CD4-positive, alpha-beta T cell treated with Interleukin-6 at 100 ng/mL for 8 hours (primary cell): ENCODE measurements at regions not wholly inside any gene's neighbourhood (a gene's known extent, or its start where the extent isn't known, plus 50 kb on each side); places are given as distances from the start of the nearest gene placed in this dataset.
"Not testable (repeated sequence)": the region's sequence is repeated elsewhere in the genome, so short reads cannot be mapped to it uniquely, and the experiment has no call there.

Source experiments
- DNase-seq: peaks from one replicate; pipeline ENCODE4 v3.0.0-alpha.2; 2020; ENCODE audit warnings: mixed read lengths, low spot score

- not testable (repeated sequence) for DNase-seq
These were observed 120.7 kb upstream of the NIPA1 start for GRCh38 chr15:22665711-22666110.

GRCh38 chr15:22684786-22685185 lies 101.7 kb upstream of the NIPA1 start:
- not testable (repeated sequence) for DNase-seq

GRCh38 chr15:22699881-22700280 lies 86.6 kb upstream of the NIPA1 start:
- not testable (repeated sequence) for DNase-seq

GRCh38 chr15:22710831-22711341 lies 75.6 kb upstream of the NIPA1 start:
- DNase-seq: not testable (repeated sequence)

GRCh38 chr15:22713933-22714332 lies 72.5 kb upstream of the NIPA1 start:
- not testable (repeated sequence) for DNase-seq

GRCh38 chr15:22714358-22715132 lies 71.9 kb upstream of the NIPA1 start:
- not testable (repeated sequence) for DNase-seq

GRCh38 chr15:22715133-22715845 lies 71.2 kb upstream of the NIPA1 start:
- DNase-seq: not testable (repeated sequence)

GRCh38 chr15:22719980-22720379 lies 66.5 kb upstream of the NIPA1 start:
- DNase-seq: not testable (repeated sequence)

GRCh38 chr15:22726104-22726503 lies 60.3 kb upstream of the NIPA1 start:
- not testable (repeated sequence) for DNase-seq

GRCh38 chr15:22735067-22735466 lies 51.4 kb upstream of the NIPA1 start:
- DNase-seq: not testable (repeated sequence)

- no peak for DNase-seq
These were observed 50.7 kb upstream of the NIPA1 start for GRCh38 chr15:22735781-22736180.

GRCh38 chr15:22736200-22736599 lies 50.2 kb upstream of the NIPA1 start:
- not testable (repeated sequence) for DNase-seq
